Right lobe of liver (tissue), 4 donors: ENCODE measurements at regions not wholly inside any gene's neighbourhood (a gene's known extent, or its start where the extent isn't known, plus 50 kb on each side); places are given as distances from the start of the nearest gene placed in this dataset.

ENCODE experiments used
- POLR2A ChIP-seq: fragments of 450-650 bp; IDR thresholded peaks from one replicate; pipeline ENCODE4 v1.6.1; 2017; ENCODE audit warnings: antibody characterized with exemption, mild to moderate bottlenecking
- TF ChIP-seq, protein P1 (sequence below), 4 donors: fragments of 200-600 bp in 3 of 4; fragments of 450-650 bp in 1 of 4; IDR thresholded peaks; one replicate each; pipeline versions ENCODE4 v1.5.1 to v1.8.0; 2016 to 2022; ENCODE audit warnings: antibody characterized with exemption in 4 of 4, mild to moderate bottlenecking in 2 of 4
- donor health status: DM: no; HTN: no; CAD: no.
- donor health status: DM: no; HTN: no; CAD: no.
- donor health status: DM: no; HTN: yes; CAD: no.

DNA sequence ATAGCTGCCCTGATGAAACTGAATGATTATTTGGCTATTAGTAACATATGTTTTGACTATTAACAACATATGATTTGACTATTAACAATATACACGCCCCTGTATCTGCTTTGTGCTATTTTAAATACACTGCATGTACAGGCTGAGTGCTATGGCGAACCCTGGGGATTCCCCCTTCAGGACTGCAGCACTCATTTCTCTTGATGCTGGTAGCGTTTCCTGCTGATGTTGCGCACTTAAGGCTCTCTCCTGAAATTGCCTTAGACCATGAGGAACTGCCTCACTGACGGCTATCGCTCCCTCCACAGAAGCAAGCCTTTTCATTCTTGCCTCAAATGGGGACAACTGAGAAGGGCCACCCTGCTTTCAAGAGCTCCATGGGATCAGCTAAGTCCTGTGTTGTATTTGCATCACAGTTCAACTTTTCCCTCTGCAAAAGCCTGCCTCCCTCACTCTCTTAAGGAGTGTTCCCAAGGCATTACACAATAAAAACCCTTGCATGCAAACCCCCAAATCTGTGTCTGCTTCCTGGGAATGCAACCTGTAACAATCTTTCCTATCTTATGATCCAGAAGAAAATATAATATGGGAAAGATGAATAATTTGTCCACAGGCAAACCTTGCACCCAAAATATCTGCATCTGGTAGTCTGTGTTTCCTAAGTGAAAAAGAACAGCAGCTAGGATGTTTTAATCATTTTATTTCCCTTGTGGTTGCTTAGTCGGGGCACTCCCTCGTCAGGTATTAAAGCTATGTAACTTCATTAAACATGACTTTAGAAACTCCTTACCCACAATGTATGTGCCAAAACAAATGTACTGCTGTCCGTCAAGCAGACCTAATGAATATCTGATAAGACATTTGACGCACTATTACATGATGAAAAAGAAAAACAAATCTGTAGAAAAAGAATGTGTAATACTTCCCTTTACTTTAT, 456.4 kb downstream of the COL12A1 start:
- TF ChIP-seq, protein P1, sequence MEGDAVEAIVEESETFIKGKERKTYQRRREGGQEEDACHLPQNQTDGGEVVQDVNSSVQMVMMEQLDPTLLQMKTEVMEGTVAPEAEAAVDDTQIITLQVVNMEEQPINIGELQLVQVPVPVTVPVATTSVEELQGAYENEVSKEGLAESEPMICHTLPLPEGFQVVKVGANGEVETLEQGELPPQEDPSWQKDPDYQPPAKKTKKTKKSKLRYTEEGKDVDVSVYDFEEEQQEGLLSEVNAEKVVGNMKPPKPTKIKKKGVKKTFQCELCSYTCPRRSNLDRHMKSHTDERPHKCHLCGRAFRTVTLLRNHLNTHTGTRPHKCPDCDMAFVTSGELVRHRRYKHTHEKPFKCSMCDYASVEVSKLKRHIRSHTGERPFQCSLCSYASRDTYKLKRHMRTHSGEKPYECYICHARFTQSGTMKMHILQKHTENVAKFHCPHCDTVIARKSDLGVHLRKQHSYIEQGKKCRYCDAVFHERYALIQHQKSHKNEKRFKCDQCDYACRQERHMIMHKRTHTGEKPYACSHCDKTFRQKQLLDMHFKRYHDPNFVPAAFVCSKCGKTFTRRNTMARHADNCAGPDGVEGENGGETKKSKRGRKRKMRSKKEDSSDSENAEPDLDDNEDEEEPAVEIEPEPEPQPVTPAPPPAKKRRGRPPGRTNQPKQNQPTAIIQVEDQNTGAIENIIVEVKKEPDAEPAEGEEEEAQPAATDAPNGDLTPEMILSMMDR (IDR thresholded peaks at IDR 0.05) = no peak
- no peak for TF ChIP-seq POLR2A
